ENCODE measurements at regions not wholly inside any gene's neighbourhood (a gene's known extent, or its start where the extent isn't known, plus 50 kb on each side); places are given as distances from the start of the nearest gene placed in this dataset.
"Not testable (repeated sequence)": the region's sequence is repeated elsewhere in the genome, so short reads cannot be mapped to it uniquely, and the experiment has no call there.

- Histone ChIP-seq H3K9me3 (no peaks in the 10 kb centered on the region), H3K4me1 (no peaks in the 10 kb centered on the region), H3K36me3 (no peaks in the 10 kb centered on the region), H3K4me3 (no peak overlapping the region), H3K9ac (ENCODE audit: low read depth in 2 of 2, low read length in 2 of 2) (no peak overlapping the region), H3K27ac (no peak overlapping the region), H3K27me3 (no peaks in the 10 kb centered on the region)
- DNase-seq, result no peak
- TF ChIP-seq CTCF (IDR thresholded peaks at IDR 0.05), result no peak
- intact Hi-C loops (cut with DNase I), result no loop called here
Measured at GRCh38 chr1:94769551-94769950, 50.6 kb upstream of the SLC44A3 start.

GRCh38 chr1:94768036-94768435 lies 52.1 kb upstream of the SLC44A3 start:
- Histone ChIP-seq H3K27me3 (no peaks in the 10 kb centered on the region), H3K9ac (ENCODE audit: low read depth in 2 of 2, low read length in 2 of 2) (no peak overlapping the region), H3K4me3 (no peak overlapping the region), H3K9me3 (no peaks in the 10 kb centered on the region), H3K36me3 (no peaks in the 10 kb centered on the region), H3K4me1 (no peaks in the 10 kb centered on the region), H3K27ac (no peak overlapping the region)
- no peak for TF ChIP-seq CTCF (IDR thresholded peaks at IDR 0.05)
- DNase-seq, result no peak
- intact Hi-C loops (cut with DNase I), result no loop called here

GRCh38 chr1:94765958-94766357 lies 54.2 kb upstream of the SLC44A3 start:
- Histone ChIP-seq H3K9ac (ENCODE audit: low read depth in 2 of 2, low read length in 2 of 2) (no peak overlapping the region), H3K27me3 (no peaks in the 10 kb centered on the region), H3K36me3 (no peaks in the 10 kb centered on the region), H3K9me3 (no peaks in the 10 kb centered on the region), H3K27ac (no peak overlapping the region), H3K4me3 (no peak overlapping the region), H3K4me1 (no peaks in the 10 kb centered on the region)
- intact Hi-C loops (cut with DNase I), result no loop called here
- no peak for TF ChIP-seq CTCF (IDR thresholded peaks at IDR 0.05)
- DNase-seq, result no peak

- TF ChIP-seq CTCF (IDR thresholded peaks at IDR 0.05), result no peak
- Histone ChIP-seq H3K27ac (no peak overlapping the region), H3K9ac (ENCODE audit: low read depth in 2 of 2, low read length in 2 of 2) (no peak overlapping the region)
Measured at GRCh38 chr1:94759188-94759587, 61.0 kb upstream of the SLC44A3 start.

GRCh38 chr1:94757931-94758330 lies 62.2 kb upstream of the SLC44A3 start:
- H3K4me1 ChIP-seq, result no peaks in the 10 kb centered on the region
- H3K27ac ChIP-seq, result no peak overlapping the region
- TF ChIP-seq CTCF (IDR thresholded peaks at IDR 0.05), result no peak
- H3K9me3 ChIP-seq, result no peaks in the 10 kb centered on the region
- H3K4me3 ChIP-seq, result no peak overlapping the region
- DNase-seq, result no peak
- H3K9ac ChIP-seq (ENCODE audit: low read depth in 2 of 2, low read length in 2 of 2), result no peak overlapping the region
- H3K27me3 ChIP-seq, result no peaks in the 10 kb centered on the region
- no peaks in the 10 kb centered on the region for H3K36me3 ChIP-seq
- intact Hi-C loops (cut with DNase I), result no loop called here

More at GRCh38 chr1:94759188-94759587, 61.0 kb upstream of the SLC44A3 start:
- no peaks in the 10 kb centered on the region for H3K4me1 ChIP-seq
- DNase-seq, result no peak
- no peaks in the 10 kb centered on the region for H3K9me3 ChIP-seq
- no peaks in the 10 kb centered on the region for H3K36me3 ChIP-seq
- H3K27me3 ChIP-seq, result no peaks in the 10 kb centered on the region
- intact Hi-C loops (cut with DNase I), result no loop called here
- H3K4me3 ChIP-seq, result no peak overlapping the region

- Histone ChIP-seq H3K36me3 (no peaks in the 10 kb centered on the region), H3K9ac (ENCODE audit: low read depth in 2 of 2, low read length in 2 of 2) (no peak overlapping the region), H3K4me3 (no peak overlapping the region), H3K27ac (no peak overlapping the region), H3K27me3 (no peaks in the 10 kb centered on the region), H3K9me3 (no peaks in the 10 kb centered on the region), H3K4me1 (no peaks in the 10 kb centered on the region)
- DNase-seq, result no peak
- intact Hi-C loops (cut with DNase I), result no loop called here
- no peak for TF ChIP-seq CTCF (IDR thresholded peaks at IDR 0.05)
Measured at GRCh38 chr1:94755675-94756074, 64.5 kb upstream of the SLC44A3 start.

- intact Hi-C loops (cut with DNase I); H3K27me3 ChIP-seq; H3K9ac ChIP-seq (ENCODE audit: low read depth in 2 of 2, low read length in 2 of 2); H3K4me3 ChIP-seq; H3K36me3 ChIP-seq; DNase-seq; H3K4me1 ChIP-seq; H3K9me3 ChIP-seq: not testable (repeated sequence)
- peak overlapping the region; percentile 36 for H3K27ac ChIP-seq
Measured at GRCh38 chr1:94755016-94755415, 65.1 kb upstream of the SLC44A3 start.

All from colonic mucosa (tissue), 4 donors.